ENCODE measurements at regions not wholly inside any gene's neighbourhood (a gene's known extent, or its start where the extent isn't known, plus 50 kb on each side); places are given as distances from the start of the nearest gene placed in this dataset.

DNA sequence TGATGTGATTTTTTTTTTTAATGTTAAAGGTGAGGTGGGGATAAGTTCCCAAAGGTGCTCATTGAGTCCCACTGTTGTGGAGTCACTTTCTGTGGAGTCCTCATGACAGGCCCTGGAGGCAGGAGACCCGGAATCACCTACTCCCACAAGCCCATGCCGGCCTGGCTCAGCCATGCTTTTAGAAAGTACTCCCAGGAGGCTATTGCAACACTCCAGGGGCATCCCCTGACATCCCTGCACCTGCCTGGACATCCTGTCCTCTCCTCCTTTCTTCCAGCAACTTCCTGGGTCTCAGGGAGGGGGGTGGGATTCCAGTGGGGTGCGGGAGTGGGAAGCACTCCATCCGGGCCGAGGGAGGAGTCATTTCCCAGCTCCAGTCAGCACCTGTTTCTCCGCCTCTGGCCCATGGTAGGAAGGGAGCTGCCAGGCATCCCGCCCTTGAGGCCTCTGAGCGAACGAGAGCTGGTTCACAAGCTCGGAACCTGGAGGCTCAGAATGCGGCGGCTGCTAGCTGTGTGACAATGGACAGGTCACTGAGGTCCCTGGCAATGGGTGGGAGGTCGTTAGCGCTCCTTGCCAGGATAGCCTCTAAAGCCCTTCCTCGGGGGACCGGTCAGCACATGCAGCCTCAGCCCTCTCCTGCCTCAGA, 163.9 kb upstream of the ID2 start:
- Mint-ChIP-seq H3K36me3 (peaks cover 2% of the 10 kb centered on the region), H3K9me3 (ENCODE audit: low read depth) (peaks cover 4% of the 10 kb centered on the region), H3K27me3 (no peaks in the 10 kb centered on the region), H3K4me3 (no peak overlapping the region), H3K27ac (no peak overlapping the region), H3K4me1 (ENCODE audit: low read depth) (peaks cover 43% of the 10 kb centered on the region)

DNA sequence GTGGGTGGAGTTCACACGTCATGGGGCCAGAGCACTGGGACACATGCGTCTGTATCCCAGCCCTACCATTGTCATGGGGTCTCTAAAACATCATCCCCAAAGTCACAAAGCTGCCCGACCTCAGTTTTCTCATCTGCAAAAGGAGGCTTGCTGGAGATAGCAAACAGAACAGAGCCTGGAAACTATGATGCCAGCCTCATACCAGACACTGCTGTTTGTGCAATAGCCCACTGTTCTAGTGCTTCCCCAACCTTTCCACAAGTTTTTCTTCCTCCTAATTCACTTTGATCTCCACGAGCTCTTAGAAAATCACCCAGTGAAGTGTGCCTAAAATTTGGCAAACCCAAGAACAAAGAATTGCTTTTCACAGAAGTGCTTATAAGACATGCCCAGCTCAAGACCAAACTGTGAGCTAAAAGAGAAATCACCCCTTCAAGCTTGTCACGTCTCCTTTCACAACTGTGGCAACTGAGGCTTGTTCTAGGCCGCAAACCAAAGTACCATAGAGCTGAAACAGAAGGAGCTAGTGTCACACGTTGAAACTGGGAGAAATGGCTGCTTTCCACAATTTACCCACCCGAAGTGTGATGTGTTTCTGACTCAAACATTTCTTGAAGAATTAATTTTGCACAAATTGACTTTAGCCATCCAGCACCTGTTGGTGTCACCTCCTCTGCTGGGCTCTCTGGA, 162.7 kb upstream of the ID2 start:
- H3K9me3 Mint-ChIP-seq (ENCODE audit: low read depth): peaks cover 4% of the 10 kb centered on the region
- no peaks in the 10 kb centered on the region for H3K36me3 Mint-ChIP-seq
- H3K4me3 Mint-ChIP-seq: no peak overlapping the region
- H3K27ac Mint-ChIP-seq: no peak overlapping the region
- peaks cover 45% of the 10 kb centered on the region for H3K4me1 Mint-ChIP-seq (ENCODE audit: low read depth)
- H3K27me3 Mint-ChIP-seq: no peaks in the 10 kb centered on the region

DNA sequence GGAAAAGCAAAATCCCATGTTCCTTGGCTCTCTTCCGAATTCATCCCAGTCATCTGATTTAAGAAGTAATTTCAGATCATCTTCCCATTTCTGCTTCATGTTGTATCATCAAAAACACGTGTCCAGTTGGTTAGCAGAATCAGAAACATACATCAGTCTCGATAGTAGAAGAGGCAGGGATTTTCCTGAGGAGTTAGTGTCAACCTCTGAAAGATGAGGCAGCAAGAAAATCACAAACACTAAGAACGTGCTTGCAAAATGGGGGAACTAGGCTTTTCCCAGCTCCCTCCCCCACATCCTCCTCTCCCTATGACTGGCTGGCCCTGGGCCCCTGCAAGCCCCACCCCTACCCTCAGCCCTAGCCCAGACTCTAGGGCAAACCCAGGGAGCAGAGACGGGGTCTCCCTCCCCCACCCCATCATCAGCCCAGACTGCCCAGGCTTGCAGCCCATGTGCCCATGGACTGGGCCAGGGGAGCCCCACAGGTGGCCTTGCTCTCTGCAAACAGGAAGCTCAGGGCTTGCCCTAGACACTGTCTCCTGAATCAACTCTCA, 161.0 kb upstream of the ID2 start:
- H3K36me3 Mint-ChIP-seq: no peaks in the 10 kb centered on the region
- H3K4me1 Mint-ChIP-seq (ENCODE audit: low read depth): peaks cover 31% of the 10 kb centered on the region
- H3K27ac Mint-ChIP-seq: no peak overlapping the region
- no peak overlapping the region for H3K4me3 Mint-ChIP-seq
- no peaks in the 10 kb centered on the region for H3K9me3 Mint-ChIP-seq (ENCODE audit: low read depth)
- no peaks in the 10 kb centered on the region for H3K27me3 Mint-ChIP-seq

DNA sequence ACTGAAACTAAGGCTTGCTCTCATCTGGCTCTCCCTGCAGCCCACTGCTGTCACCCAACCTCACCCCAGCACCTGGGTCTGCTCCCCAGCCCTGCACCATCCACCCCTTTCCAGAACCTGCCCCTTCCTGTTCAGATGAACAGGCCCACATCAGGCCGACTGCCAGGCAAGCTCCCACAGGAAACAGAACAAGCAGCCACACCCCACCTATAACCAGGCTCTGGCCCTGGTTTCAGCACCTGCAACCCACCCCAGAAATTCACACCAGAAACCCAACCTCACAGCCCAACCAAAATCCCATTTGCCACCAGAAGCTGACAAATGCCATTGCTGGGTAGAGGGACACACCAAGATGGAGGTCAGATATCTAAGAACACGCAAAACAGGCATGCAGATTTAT, 159.2 kb upstream of the ID2 start:
- H3K9me3 Mint-ChIP-seq (ENCODE audit: low read depth): no peaks in the 10 kb centered on the region
- H3K36me3 Mint-ChIP-seq: no peaks in the 10 kb centered on the region
- H3K4me3 Mint-ChIP-seq: no peak overlapping the region
- no peaks in the 10 kb centered on the region for H3K27me3 Mint-ChIP-seq
- no peak overlapping the region for H3K27ac Mint-ChIP-seq
- peaks cover 22% of the 10 kb centered on the region for H3K4me1 Mint-ChIP-seq (ENCODE audit: low read depth)

DNA sequence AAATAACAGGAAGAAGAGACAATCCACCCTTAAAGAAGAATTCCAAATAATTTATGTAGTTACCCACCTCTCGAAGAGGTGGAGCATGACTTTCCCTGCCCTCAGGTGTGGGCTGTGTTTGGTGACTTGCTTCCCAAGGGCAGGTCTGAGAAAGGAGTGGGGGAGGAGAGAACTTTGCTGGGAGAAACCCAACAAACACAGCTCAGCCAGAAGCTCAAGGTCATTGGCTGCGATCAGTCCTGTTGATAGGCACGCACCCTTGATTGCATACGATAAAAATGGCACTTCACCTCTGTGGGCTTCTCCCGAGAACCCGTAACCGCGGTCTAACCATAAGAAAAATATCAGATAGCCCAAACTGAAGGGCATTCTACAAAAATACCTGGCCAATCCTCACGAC, 157.5 kb upstream of the ID2 start:
- peaks cover 20% of the 10 kb centered on the region for H3K4me1 Mint-ChIP-seq (ENCODE audit: low read depth)
- H3K27ac Mint-ChIP-seq: no peak overlapping the region
- no peaks in the 10 kb centered on the region for H3K36me3 Mint-ChIP-seq
- no peak overlapping the region for H3K4me3 Mint-ChIP-seq
- no peaks in the 10 kb centered on the region for H3K27me3 Mint-ChIP-seq
- no peaks in the 10 kb centered on the region for H3K9me3 Mint-ChIP-seq (ENCODE audit: low read depth)

DNA sequence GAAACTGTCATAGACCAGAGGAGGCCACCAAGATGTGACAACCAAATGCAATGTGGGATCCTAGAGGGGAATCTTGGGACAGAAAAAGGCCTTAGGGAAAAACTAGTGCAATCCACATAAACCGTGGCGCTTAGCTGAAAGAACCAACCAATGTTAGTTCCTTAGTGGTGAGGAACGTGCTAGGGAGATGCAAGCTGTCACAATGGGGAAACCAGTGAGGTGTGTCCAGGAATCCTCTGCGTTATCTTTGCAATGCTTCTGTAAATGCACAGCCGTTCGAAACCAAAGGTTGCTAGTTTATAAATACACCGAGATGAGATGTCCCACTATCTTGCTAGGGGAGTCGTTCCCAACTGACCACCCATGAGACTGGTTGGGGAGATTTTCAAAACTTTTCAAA, 157.0 kb upstream of the ID2 start:
- H3K27me3 Mint-ChIP-seq: no peaks in the 10 kb centered on the region
- no peak overlapping the region for H3K4me3 Mint-ChIP-seq

DNA sequence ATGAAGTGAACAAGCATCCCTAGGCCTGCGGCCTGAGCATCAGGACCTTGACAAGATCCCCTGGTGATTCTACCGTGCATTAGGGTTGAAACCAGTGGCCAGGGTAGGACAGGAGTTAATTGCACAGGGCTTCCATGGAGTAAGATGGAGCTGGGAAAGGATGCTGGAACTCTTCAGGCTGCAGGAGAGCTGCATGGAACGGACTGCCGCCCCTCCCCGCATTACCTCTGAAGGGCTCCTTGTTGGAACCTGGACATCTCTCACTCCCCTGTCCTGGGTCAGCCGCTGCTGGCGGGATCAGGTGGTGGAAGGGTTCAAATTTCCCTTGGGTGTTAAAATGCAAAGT, 156.6 kb upstream of the ID2 start:
- Mint-ChIP-seq H3K27me3 (no peaks in the 10 kb centered on the region), H3K27ac (no peak overlapping the region), H3K4me3 (no peak overlapping the region), H3K9me3 (ENCODE audit: low read depth) (no peaks in the 10 kb centered on the region), H3K36me3 (no peaks in the 10 kb centered on the region), H3K4me1 (ENCODE audit: low read depth) (peaks cover 20% of the 10 kb centered on the region)

More for the DNA sequence above, 157.0 kb upstream of the ID2 start:
- peaks cover 20% of the 10 kb centered on the region for H3K4me1 Mint-ChIP-seq (ENCODE audit: low read depth)
- no peaks in the 10 kb centered on the region for H3K9me3 Mint-ChIP-seq (ENCODE audit: low read depth)
- no peaks in the 10 kb centered on the region for H3K36me3 Mint-ChIP-seq
- H3K27ac Mint-ChIP-seq: no peak overlapping the region

DNA sequence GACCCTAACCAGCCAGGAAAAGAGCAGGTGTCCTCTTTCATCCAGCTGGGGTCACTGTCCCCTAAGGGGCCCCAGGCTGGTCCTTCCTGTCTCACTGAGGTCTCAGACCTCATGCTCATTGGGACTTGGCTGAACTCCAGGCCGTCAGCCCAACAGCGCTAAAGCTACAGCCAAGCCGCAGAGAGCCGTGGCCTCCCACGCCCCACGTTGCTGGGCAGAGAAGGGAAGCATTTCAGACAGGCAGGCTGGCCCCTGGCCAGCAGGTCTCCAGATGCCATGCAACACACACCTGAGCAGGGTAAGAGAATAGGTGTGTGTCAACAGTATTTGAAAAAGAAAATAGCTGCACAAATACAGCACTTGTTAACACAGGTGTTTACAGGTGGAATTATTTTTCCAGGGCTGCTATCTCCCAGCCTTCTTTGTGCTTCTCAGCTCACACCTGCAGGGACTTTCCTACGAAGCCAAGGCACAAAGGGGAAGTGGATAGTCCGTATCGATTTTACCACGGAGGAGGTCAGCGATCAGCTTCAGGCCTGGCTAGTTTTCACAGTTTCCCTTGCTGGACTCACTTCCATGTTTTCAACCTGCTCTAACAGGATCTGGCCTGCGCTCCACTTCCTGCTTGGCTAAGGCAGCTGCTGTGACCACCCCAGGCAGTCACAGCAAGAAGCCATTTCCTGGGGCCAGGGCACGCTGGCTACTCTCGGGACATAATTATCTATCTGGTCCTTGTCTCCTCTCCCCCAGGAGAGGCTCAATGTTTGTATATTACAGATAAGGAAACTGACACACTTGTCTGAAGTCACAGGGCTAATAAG, 156.1 kb upstream of the ID2 start:
- Mint-ChIP-seq H3K36me3 (no peaks in the 10 kb centered on the region), H3K9me3 (ENCODE audit: low read depth) (no peaks in the 10 kb centered on the region), H3K4me3 (no peak overlapping the region), H3K4me1 (ENCODE audit: low read depth) (peaks cover 20% of the 10 kb centered on the region), H3K27me3 (no peaks in the 10 kb centered on the region), H3K27ac (no peak overlapping the region)

DNA sequence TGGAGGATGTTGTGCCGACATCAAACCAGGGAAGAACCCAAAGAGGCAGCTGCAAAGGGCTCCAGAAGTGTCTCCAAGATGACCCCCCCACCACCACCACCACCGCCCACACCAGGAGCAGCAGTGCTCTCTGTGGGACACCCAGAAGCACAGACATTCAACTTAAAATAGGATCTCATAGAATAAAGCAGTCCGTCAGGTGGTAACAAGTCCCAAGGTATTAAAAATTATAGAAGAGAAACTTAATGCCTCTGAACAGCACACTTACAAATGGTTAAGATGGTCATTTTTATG, 155.5 kb upstream of the ID2 start:
- Mint-ChIP-seq H3K9me3 (ENCODE audit: low read depth) (peaks cover 4% of the 10 kb centered on the region), H3K27ac (no peak overlapping the region), H3K4me1 (ENCODE audit: low read depth) (peaks cover 20% of the 10 kb centered on the region)

DNA sequence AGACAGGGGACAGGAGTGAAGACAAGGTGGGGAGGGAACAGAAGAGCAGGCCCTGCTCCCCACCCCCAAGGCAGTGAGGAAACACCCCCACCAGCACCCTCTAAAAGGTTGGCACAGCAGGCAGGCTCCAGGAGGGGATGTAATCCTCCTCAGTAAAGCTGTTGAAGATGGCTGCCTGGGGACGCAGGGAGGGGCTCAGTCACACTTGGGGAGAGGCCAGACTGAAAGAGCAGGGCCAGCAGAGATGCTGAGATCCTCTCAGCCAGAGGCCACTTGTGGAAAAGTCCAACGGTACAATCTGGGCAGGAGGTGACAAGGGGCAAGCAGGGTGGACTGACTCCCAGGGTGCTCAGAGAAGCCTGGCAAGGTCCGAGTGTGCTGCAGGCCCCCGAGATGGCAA, 154.8 kb upstream of the ID2 start:
- Mint-ChIP-seq H3K9me3 (ENCODE audit: low read depth) (peaks cover 5% of the 10 kb centered on the region), H3K27me3 (no peaks in the 10 kb centered on the region), H3K36me3 (peaks cover 7% of the 10 kb centered on the region), H3K4me1 (ENCODE audit: low read depth) (peaks cover 15% of the 10 kb centered on the region), H3K4me3 (no peak overlapping the region), H3K27ac (no peak overlapping the region)

More for the DNA sequence above, 155.5 kb upstream of the ID2 start:
- H3K4me3 Mint-ChIP-seq: no peak overlapping the region
- H3K36me3 Mint-ChIP-seq: peaks cover 4% of the 10 kb centered on the region
- H3K27me3 Mint-ChIP-seq: no peaks in the 10 kb centered on the region

DNA sequence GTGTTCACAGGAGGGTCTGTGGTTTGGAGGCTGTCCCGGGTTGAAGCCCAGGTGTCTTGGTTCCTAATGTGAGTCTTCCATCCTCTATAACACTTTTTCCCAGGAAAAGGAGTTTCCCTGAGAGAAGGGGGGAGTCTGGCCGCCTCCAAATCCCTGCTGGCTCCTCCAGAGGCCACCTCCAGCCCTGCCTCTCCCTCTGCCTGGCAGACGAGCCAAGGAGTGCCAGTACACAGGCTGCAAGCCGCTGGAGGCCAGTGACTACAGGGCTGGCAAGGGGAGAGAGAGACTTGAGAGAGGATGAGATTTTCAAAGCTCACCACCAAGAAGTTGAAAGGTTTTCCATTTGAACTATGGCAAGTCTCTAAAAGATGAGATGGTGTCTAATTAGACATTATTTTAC, 154.2 kb upstream of the ID2 start:
- H3K27ac Mint-ChIP-seq: no peak overlapping the region
- H3K9me3 Mint-ChIP-seq (ENCODE audit: low read depth): peaks cover 8% of the 10 kb centered on the region
- no peaks in the 10 kb centered on the region for H3K27me3 Mint-ChIP-seq
- no peak overlapping the region for H3K4me3 Mint-ChIP-seq
- peaks cover 9% of the 10 kb centered on the region for H3K36me3 Mint-ChIP-seq
- peaks cover 9% of the 10 kb centered on the region for H3K4me1 Mint-ChIP-seq (ENCODE audit: low read depth)

DNA sequence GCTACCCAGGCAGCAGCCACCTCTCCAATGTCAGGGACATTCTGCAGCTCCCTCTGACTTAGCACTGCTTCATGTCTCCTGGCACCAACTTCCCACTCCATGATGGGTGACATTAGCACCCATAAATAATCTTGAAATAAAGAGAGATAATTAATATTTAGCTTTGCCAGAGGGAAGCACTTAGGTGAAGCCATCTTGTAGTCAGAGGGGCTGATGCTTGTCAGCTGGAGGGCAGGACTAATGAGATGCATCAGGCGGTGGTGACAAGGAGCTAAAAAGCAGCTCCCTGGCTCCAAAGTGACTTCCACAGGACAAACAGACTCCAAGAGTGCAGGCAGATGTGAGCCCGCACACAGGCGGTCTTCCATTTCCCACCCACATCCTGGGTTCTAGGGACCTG, 153.0 kb upstream of the ID2 start:
- Mint-ChIP-seq H3K27me3 (no peaks in the 10 kb centered on the region), H3K36me3 (peaks cover 9% of the 10 kb centered on the region), H3K27ac (no peak overlapping the region), H3K9me3 (ENCODE audit: low read depth) (peaks cover 8% of the 10 kb centered on the region), H3K4me3 (no peak overlapping the region), H3K4me1 (ENCODE audit: low read depth) (no peaks in the 10 kb centered on the region)

DNA sequence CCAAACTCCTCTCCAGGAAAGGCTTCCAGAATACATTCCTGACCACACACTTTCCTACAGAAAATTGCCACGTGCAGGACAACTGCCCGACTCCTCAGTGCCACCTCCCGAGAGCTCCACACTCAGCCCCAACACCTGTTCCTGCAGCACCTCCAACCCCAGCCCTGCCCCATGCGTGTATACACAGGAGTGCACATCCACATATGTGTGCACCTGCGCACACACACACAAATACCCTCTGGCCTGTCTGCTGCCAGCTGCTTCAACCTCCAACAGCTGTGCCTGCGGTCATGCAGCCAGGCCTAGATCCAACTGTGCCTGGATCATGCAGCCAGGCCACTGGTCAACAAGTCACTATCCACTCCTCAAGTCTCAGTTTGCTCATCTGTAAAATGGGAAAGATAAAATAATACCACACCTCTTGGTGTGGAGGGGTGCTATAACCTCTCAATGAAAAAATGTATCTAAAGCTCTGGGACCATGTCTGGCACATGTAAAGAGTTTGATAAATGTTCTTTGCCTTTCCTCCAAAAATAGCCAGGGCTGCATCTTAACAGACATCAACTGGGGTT, 152.1 kb upstream of the ID2 start:
- peaks cover 8% of the 10 kb centered on the region for H3K9me3 Mint-ChIP-seq (ENCODE audit: low read depth)
- H3K4me3 Mint-ChIP-seq: no peak overlapping the region
- no peaks in the 10 kb centered on the region for H3K27me3 Mint-ChIP-seq
- H3K36me3 Mint-ChIP-seq: peaks cover 9% of the 10 kb centered on the region
- no peaks in the 10 kb centered on the region for H3K4me1 Mint-ChIP-seq (ENCODE audit: low read depth)
- no peak overlapping the region for H3K27ac Mint-ChIP-seq

DNA sequence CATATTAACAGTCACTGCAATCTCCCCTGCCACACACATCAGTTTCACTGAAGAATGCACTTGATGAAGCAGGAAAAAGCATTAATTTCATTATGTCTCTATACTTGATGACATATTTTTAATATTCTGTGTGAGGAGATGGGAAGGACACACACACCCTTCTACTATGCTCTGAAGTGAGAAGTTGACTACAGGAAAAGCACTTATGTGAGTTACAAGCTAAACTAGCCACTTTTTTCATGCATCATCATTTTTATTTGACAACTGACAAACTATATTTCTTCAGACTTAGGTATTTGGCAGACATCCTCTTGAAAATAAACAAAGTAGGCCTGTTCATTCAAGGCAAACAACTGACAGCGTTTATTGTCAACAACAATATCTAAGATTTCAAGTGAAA, 150.4 kb upstream of the ID2 start:
- Mint-ChIP-seq H3K27ac (no peak overlapping the region), H3K9me3 (ENCODE audit: low read depth) (peaks cover 8% of the 10 kb centered on the region), H3K4me3 (no peak overlapping the region), H3K27me3 (no peaks in the 10 kb centered on the region), H3K4me1 (ENCODE audit: low read depth) (peaks cover 7% of the 10 kb centered on the region), H3K36me3 (peaks cover 9% of the 10 kb centered on the region)

DNA sequence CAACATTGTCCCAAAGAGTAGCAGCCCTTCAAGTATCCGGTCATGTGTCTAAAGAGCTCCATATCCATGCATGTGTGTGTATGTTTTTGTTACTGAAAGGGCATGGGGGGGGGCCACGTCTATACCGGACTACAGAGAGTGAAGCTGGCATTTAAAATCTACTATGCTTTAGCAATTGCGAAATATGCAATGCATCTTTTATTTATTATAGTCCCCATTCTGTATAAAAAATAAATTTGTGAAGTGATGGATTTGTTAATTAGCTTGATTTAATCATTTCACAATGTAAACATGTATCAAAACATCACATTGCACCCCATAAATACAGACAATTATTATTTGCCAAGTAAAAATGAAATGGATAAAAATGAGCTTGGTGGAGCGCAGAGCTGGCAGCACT, 149.4 kb upstream of the ID2 start:
- Mint-ChIP-seq H3K9me3 (ENCODE audit: low read depth) (peaks cover 8% of the 10 kb centered on the region), H3K4me3 (no peak overlapping the region)

More for the DNA sequence above, 149.4 kb upstream of the ID2 start:
- Mint-ChIP-seq H3K27me3 (no peaks in the 10 kb centered on the region), H3K27ac (no peak overlapping the region), H3K4me1 (ENCODE audit: low read depth) (peaks cover 10% of the 10 kb centered on the region), H3K36me3 (peaks cover 9% of the 10 kb centered on the region)
